ENCODE measurements at regions not wholly inside any gene's neighbourhood (a gene's known extent, or its start where the extent isn't known, plus 50 kb on each side); places are given as distances from the start of the nearest gene placed in this dataset.

- DNase-seq (ENCODE audit: low read depth in 2 of 2): no peak
These were observed 1506.9 kb upstream of the TMEM132C start for GRCh38 chr12:126760092-126760491.

GRCh38 chr12:126761420-126761819 lies 1505.5 kb upstream of the TMEM132C start:
- no peak for DNase-seq (ENCODE audit: low read depth in 2 of 2)

- no peak for DNase-seq (ENCODE audit: low read depth in 2 of 2)
These were observed 1504.8 kb upstream of the TMEM132C start for GRCh38 chr12:126762150-126762549.

GRCh38 chr12:126763359-126763758 lies 1503.6 kb upstream of the TMEM132C start:
- DNase-seq (ENCODE audit: low read depth in 2 of 2): no peak

- no peak for DNase-seq (ENCODE audit: low read depth in 2 of 2)
These were observed 1499.6 kb upstream of the TMEM132C start for GRCh38 chr12:126767334-126767733.

GRCh38 chr12:126768517-126768916 lies 1498.5 kb upstream of the TMEM132C start:
- DNase-seq (ENCODE audit: low read depth in 2 of 2): no peak

- DNase-seq (ENCODE audit: low read depth in 2 of 2): no peak
These were observed 1496.8 kb upstream of the TMEM132C start for GRCh38 chr12:126770188-126770587.

- DNase-seq (ENCODE audit: low read depth in 2 of 2): peak in 1 of 2 donors; percentile 25
These were observed 1494.7 kb upstream of the TMEM132C start for GRCh38 chr12:126772171-126772864.

- DNase-seq (ENCODE audit: low read depth in 2 of 2): no peak
These were observed 1494.0 kb upstream of the TMEM132C start for GRCh38 chr12:126773012-126773411.

GRCh38 chr12:126773491-126773890 lies 1493.5 kb upstream of the TMEM132C start:
- DNase-seq (ENCODE audit: low read depth in 2 of 2): no peak

- DNase-seq (ENCODE audit: low read depth in 2 of 2): no peak
These were observed 1490.8 kb upstream of the TMEM132C start for GRCh38 chr12:126776026-126776655.

GRCh38 chr12:126780343-126780742 lies 1486.6 kb upstream of the TMEM132C start:
- no peak for DNase-seq (ENCODE audit: low read depth in 2 of 2)

GRCh38 chr12:126781593-126781992 lies 1485.4 kb upstream of the TMEM132C start:
- no peak for DNase-seq (ENCODE audit: low read depth in 2 of 2)

- no peak for DNase-seq (ENCODE audit: low read depth in 2 of 2)
These were observed 1484.9 kb upstream of the TMEM132C start for GRCh38 chr12:126782083-126782482.

- no peak for DNase-seq (ENCODE audit: low read depth in 2 of 2)
These were observed 1482.5 kb upstream of the TMEM132C start for GRCh38 chr12:126784328-126784921.

GRCh38 chr12:126789963-126790362 lies 1477.0 kb upstream of the TMEM132C start:
- no peak for DNase-seq (ENCODE audit: low read depth in 2 of 2)

- DNase-seq (ENCODE audit: low read depth in 2 of 2): no peak
These were observed 1475.8 kb upstream of the TMEM132C start for GRCh38 chr12:126791122-126791521.

- DNase-seq (ENCODE audit: low read depth in 2 of 2): no peak
These were observed 1474.6 kb upstream of the TMEM132C start for GRCh38 chr12:126792411-126792810.

GRCh38 chr12:126797525-126797924 lies 1469.4 kb upstream of the TMEM132C start:
- DNase-seq (ENCODE audit: low read depth in 2 of 2): no peak

- no peak for DNase-seq (ENCODE audit: low read depth in 2 of 2)
These were observed 1468.5 kb upstream of the TMEM132C start for GRCh38 chr12:126798449-126798848.

GRCh38 chr12:126807312-126807865 lies 1459.6 kb upstream of the TMEM132C start:
- DNase-seq (ENCODE audit: low read depth in 2 of 2): no peak

GRCh38 chr12:126811391-126811790 lies 1455.6 kb upstream of the TMEM132C start:
- no peak for DNase-seq (ENCODE audit: low read depth in 2 of 2)

- no peak for DNase-seq (ENCODE audit: low read depth in 2 of 2)
These were observed 1447.4 kb upstream of the TMEM132C start for GRCh38 chr12:126819554-126819953.
